Erythroblast (primary cell): ENCODE measurements at regions not wholly inside any gene's neighbourhood (a gene's known extent, or its start where the extent isn't known, plus 50 kb on each side); places are given as distances from the start of the nearest gene placed in this dataset.

Experiments
- GATA1 ChIP-seq: IDR thresholded peaks from 2 replicates; pipeline ENCODE4 v1.6.1; 2011; ENCODE audit warnings: low read depth, mild to moderate bottlenecking, control low read depth, low read length, moderate library complexity
- POLR2A ChIP-seq: IDR thresholded peaks from 2 replicates; pipeline ENCODE4 v1.6.1; 2011; ENCODE audit warnings: mild to moderate bottlenecking, low read length

DNA sequence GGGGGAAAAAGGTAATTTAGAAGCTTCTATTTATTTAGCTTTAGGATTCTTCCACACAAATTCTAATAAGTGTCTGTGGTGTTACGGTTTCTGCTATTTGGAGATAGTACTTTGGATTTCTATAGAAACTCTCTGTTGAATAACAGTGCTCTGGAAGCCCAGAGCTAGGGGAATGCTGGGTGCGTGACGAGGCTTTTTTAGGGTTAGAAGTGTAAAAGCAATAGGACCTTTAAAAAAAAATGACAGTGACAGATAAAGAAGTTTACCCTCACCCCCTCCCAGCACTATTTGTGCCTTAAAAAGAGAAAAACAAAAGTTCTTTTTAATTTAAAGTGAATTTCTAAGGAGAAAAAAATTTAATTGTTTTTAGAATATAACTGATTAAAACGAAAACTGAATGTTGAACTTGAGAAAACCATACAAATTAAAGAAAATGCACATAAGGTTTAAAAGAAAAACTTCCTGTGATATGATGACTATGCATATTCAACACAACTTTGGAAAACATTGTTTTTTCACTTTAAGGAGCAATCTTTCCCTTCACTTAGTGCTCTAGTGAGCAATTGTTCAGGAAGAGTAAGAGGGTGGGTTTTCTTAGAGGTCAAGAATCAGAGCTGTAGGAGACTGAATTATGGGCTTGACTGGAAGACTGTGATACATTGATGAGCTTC lies 89.6 kb upstream of the RIPOR2 start:
- TF ChIP-seq POLR2A = no peak
- no peak for TF ChIP-seq GATA1
